DMS53 treated with DMSO at 0.1 percent for 48 hours (cell line): ENCODE measurements at regions not wholly inside any gene's neighbourhood (a gene's known extent, or its start where the extent isn't known, plus 50 kb on each side); places are given as distances from the start of the nearest gene placed in this dataset.
A peak's percentile ranks its signal among the peaks of the same experiment; 100 is the strongest.
"Not testable (repeated sequence)": the region's sequence is repeated elsewhere in the genome, so short reads cannot be mapped to it uniquely, and the experiment has no call there.

ENCODE experiments used
- DNase-seq: peaks from one replicate; lab custom pipeline; 2025; ENCODE audit not compliant: unreplicated experiment; lab: John Stamatoyannopoulos, UW

DNA sequence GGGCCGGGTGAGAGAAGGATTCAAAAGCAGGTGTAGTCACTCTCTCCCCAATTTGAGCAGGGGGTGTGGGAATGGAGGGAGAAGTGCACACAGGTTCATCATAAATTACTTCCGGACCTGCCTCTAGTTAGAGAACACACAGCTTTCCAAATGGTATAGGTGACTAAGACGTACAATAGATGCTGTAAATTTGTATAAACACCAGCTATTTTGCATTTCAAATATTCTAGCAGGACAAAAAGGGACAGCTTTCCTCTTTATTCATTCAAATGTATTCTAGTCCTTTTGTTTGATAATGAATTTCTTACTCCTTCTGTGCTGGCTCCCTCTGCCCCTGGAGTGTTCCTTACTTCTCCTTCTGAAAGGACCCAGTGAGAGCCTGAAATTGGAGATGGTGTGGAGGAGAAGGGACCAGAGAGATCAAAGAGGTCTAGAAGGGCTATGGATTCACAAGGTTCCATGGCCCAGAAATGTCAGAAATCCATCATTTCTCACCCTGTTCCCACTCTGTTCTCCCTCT, 53.2 kb upstream of the SH3BP4 start:
- DNase-seq, result no peak

- not testable (repeated sequence) for DNase-seq
Observed at GRCh38 chr2:234888442-234888841, 63.4 kb upstream of the SH3BP4 start.

GRCh38 chr2:234887195-234887594, 64.6 kb upstream of the SH3BP4 start:
- no peak for DNase-seq

- DNase-seq, result no peak
Observed at GRCh38 chr2:234885886-234886285, 65.9 kb upstream of the SH3BP4 start.

- DNase-seq, result no peak
Observed at GRCh38 chr2:234885118-234885517, 66.7 kb upstream of the SH3BP4 start.

- no peak for DNase-seq
Observed at GRCh38 chr2:234884591-234884990, 67.2 kb upstream of the SH3BP4 start.

- DNase-seq, result peak; percentile 89
Observed at GRCh38 chr2:234881413-234882241, 70.2 kb upstream of the SH3BP4 start.

DNA sequence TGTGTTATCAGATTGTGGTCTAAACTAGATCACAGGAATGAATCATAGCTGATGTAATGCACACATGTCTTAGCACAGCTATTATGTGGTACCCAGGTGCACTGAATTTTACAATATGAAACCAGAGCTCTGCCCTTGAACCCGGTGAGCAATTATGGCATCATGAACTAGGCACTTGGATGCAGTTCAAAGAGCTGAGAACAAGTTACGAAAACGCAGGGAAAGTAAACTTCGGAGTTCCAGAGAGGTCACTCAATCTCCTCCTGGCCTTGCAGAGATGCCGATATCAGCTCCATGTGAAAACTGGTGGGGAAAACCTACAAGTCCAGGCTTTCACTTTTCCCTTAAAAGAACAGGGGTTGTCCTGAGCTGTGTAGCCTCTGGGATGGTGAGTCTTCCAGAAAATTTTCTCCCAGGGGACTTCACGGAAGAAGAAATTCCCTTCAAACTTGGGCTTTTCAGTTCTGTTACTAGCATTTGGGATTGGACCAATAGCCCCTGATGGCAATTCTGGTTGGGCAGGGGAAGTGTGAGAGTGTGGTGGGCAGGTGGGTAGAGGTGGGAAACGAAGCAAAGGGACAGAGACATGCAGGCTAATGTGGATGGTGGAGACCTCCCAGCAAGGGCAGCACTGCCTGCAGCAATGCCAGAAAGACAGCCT, 71.1 kb upstream of the SH3BP4 start:
- DNase-seq, result no peak

DNA sequence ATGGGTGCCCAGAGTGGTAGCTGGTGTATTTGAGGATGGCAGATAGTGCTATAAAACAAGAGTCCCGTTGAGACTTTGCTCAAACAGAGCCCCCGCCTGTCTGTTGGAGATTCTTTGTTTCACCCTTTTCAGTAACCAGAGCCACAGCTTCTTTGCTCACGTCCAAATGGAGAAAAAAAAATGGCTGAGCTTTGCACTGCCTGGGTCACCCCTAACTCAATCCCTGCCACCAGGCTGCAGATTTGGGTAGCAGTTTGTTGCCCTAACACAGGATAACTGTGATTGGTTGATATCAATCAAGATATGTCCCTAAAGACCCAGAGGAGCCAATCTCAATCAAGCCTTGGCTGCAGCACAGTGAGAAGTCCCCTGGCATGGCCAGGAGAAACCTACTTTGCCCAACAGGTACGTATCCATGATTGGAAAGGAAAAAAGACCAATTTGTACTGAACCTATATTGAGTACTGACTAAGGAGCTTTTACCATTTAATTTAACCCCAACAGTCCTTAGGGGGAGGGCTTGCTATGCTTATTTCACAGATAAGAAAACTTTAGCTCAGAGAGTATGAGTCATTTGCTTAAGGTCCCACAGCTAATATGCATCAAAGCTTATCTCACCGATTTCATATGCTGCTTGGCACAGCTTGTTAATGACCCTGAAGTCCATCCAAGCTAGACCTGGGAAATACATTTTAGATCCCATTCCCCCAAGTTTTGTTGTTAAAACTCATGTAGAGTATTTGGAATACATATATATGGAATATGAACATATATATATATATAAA, 72.0 kb upstream of the SH3BP4 start:
- DNase-seq, result no peak

DNA sequence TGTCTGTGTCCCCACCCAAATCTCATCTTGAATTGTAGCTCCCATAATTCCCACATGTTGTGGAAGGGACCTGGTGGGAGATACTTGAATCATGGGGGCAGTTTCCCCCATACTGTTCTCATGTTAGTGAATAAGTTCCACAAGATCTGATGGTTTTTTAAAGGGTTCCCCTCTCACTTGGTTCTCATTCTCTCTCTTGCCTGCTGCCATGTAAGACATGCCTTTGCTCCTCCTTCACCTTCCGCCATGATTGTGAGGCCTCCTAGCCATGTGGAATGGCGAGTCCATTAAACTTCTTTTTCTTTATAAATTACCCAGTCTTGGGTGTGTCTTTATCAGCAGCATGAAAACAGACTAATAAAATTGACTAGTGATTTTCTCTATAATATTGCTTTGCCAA, 75.2 kb upstream of the SH3BP4 start:
- DNase-seq, result not testable (repeated sequence)

DNA sequence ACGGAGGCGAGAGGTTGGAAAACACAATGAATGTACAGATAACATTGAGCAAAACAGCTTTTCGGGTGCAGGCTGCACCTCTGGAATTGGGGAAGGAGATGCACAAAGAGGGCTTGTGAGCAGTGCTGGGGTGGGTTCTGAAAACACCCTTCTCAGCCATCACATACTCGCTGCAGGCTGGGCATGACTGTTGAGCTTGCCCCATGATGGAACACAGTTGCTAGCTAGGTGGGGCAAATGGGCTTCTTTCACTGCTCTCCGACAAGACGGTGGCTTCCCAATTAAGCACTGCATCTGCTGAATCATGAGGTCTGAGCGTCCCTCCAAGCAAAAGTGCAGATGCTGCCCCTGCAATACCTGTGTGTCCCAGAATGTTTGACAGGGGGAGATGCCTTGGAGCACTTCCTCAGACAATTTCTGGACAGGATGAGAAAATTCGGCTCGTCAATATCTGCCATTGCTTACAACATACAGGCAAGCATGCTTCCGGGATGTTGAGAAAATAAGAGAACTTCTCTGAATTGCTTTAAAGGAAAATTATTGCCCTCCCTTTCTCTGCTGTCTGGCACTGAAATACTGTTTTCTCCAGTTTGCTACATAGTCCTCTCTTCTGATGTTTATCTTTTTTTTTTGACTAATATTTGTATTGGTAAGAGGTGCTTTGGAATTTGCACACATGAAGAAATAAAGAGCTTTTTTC, 77.3 kb upstream of the SH3BP4 start:
- no peak for DNase-seq

DNA sequence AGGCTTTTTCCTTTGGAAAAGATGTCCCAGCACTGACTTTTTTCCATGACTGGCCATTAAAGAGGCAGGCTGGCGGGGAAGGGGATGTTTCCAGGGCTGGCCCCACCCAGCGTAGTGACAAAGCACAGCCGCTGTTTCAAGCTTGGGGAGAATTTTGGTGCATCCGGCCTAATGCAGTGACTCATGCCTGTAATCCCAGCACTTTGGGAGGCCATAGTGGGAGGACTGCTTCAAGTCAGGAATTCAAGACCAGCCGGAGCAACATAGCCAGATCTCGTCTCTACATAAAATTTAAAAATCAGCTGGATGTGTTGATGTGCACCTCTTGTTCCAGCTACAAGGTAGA, 78.0 kb upstream of the SH3BP4 start:
- DNase-seq, result no peak

GRCh38 chr2:234873103-234873827, 78.6 kb upstream of the SH3BP4 start:
- no peak for DNase-seq

- DNase-seq, result no peak
Observed at GRCh38 chr2:234869969-234870368, 81.8 kb upstream of the SH3BP4 start.

DNA sequence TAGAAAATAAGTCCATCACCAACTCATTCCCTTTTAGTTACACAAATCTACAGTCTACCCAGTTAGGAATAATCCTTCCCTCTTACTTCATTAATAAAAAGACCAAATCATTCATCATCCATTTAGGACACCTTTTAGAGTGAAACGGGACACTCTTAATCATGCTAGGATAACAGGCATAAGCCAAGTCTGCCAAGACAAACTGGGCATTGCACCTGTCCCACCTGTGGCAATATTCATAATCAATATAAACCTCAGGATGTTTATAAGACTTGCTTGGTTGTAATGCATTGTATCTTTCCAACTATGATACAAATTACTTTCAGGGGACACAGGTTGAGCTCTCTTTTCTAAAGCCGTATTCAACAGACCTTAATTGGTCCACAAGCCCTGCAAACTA, 82.7 kb upstream of the SH3BP4 start:
- DNase-seq, result no peak

DNA sequence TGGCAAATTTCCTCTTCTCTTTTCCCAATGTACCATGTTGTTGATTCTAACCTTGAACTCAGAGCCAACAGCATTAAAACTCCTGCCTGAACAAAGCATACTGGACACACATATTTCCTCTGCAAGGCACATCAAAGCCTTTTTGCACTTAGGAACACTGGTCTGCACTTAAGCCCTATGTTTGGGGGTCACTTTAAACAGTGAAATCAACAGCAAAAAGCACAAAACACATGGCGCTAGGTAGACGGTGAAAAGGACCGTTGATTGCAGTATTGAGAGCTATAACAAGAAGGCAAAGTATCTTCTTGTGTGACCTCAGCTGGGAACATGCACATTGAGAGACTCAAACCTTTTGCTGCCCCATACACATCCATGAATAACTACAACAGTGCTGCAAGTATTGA, 83.9 kb upstream of the SH3BP4 start:
- DNase-seq, result no peak

DNA sequence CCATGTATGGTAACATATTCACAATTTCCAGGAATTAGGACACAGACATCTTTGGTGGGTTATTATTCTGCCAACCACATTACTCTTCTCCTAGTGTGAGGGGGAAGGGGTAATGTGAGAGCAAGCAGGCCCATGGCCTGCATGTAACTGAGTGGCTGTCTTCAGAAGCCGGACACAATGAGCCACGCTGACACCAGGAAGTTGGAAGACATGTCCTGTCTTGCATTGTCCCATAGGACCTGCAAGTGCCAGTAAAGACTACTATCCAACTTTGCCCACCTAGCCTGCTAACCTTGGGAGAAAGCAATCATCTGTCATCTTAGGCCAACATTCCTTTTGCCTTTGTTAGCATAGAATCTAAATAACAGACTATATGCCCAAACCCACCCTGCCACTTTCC, 86.2 kb upstream of the SH3BP4 start:
- no peak for DNase-seq

DNA sequence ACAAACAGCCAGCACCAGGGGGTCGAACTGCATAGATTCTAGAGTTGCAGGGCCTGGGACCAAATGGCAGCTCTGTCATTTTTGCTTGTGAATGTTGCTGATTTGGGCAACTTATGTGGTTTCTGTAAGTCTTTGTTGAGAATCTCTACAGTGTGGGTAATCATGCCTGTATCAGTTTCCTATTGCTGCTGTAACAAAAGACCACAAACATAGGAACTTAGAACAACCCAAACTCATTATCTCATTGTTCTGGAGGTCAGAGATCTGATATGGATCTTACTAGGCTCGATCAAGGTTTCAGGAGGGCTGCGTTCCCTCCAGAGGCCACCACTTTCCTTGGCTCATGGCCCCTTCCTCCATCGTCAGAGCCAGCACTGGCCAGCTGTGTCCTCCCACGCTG, 86.8 kb upstream of the SH3BP4 start:
- no peak for DNase-seq

DNA sequence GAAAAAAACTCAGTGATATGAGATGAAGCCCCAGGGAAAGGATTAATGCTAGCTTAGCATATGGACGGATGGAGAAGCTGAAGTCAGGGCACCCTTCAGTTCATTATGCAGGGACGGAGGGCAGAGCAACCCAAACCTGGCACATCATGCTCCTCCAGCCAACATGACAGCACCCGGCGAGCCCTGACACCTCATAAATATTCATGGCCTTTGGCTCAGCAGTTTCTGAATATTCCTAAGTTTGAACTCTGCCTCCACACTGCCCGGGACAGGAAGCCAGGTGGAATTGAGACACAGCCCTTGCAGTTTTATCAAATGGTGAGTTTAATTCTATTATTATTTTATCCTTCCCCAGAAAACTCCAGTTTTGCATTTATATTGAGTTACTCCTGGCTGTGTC, 87.3 kb upstream of the SH3BP4 start:
- no peak for DNase-seq
